HEK293T (cell line): ENCODE measurements at regions not wholly inside any gene's neighbourhood (a gene's known extent, or its start where the extent isn't known, plus 50 kb on each side); places are given as distances from the start of the nearest gene placed in this dataset.

Source experiments
- BHLHE40 ChIP-seq: fragments of 450-650 bp; IDR thresholded peaks from 2 replicates; pipeline ENCODE4 v1.6.1; 2016; ENCODE audit warnings: mild to moderate bottlenecking, moderate library complexity, borderline replicate concordance
- ELF4 ChIP-seq: fragments of 450-650 bp; IDR thresholded peaks from 2 replicates; pipeline ENCODE4 v1.6.1; 2017; ENCODE audit warnings: antibody characterized with exemption
- FOXA1 ChIP-seq: fragments of 450-650 bp; IDR thresholded peaks from 2 replicates; pipeline ENCODE4 v1.6.1; 2016; ENCODE audit warnings: mild to moderate bottlenecking
- FOXM1 ChIP-seq: fragments of 450-650 bp; IDR thresholded peaks from 2 replicates; pipeline ENCODE4 v1.6.1; 2017; ENCODE audit warnings: mild to moderate bottlenecking, borderline replicate concordance
- HDGF ChIP-seq: fragments of 450-650 bp; IDR thresholded peaks from 2 replicates; pipeline ENCODE4 v1.6.1; 2017; ENCODE audit warnings: antibody characterized with exemption, borderline replicate concordance
- LEF1 ChIP-seq: fragments of 450-650 bp; IDR thresholded peaks from 2 replicates; pipeline ENCODE4 v1.6.1; 2017; ENCODE audit warnings: mild to moderate bottlenecking, borderline replicate concordance
- NFRKB ChIP-seq: fragments of 450-650 bp; IDR thresholded peaks from 2 replicates; pipeline ENCODE4 v1.6.1; 2016; ENCODE audit warnings: mild to moderate bottlenecking, moderate library complexity
- SP1 ChIP-seq: fragments of 450-650 bp; IDR thresholded peaks from 2 replicates; pipeline ENCODE4 v1.6.1; 2017
- SUZ12 ChIP-seq: fragments of 450-650 bp; IDR thresholded peaks from 2 replicates; pipeline ENCODE4 v1.6.1; 2016; ENCODE audit warnings: mild to moderate bottlenecking
- TF ChIP-seq, protein P1 (sequence below): fragments of 450-650 bp; IDR thresholded peaks from 2 replicates; pipeline ENCODE4 v1.6.1; 2016

DNA sequence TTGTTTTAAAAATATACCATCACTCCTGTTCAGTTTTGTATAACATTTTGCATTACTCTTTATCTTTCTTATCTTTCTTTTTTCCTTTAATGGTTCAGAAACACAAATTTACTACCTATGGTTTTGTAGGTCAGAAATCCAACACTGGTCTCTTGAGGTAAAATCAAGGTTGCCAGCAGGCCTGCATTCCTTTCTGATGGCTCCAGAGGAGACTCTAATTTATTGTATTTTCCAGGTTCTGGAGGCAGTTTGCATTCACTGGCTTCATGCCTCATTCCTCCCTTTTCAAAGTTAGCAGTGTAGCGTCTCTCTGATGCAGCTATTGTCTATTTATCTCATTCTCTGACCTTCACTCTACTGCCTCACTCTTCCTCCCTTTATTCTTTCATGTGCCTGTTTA lies 767.4 kb downstream of the SLITRK6 start:
- TF ChIP-seq NFRKB (no peak), HDGF (no peak), SP1 (no peak), FOXM1 (no peak), BHLHE40 (no peak), FOXA1 (no peak), SUZ12 (no peak), LEF1 (no peak), ELF4 (no peak)
- TF ChIP-seq, protein P1, sequence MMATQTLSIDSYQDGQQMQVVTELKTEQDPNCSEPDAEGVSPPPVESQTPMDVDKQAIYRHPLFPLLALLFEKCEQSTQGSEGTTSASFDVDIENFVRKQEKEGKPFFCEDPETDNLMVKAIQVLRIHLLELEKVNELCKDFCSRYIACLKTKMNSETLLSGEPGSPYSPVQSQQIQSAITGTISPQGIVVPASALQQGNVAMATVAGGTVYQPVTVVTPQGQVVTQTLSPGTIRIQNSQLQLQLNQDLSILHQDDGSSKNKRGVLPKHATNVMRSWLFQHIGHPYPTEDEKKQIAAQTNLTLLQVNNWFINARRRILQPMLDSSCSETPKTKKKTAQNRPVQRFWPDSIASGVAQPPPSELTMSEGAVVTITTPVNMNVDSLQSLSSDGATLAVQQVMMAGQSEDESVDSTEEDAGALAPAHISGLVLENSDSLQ, result no peak
